ENCODE measurements at regions not wholly inside any gene's neighbourhood (a gene's known extent, or its start where the extent isn't known, plus 50 kb on each side); places are given as distances from the start of the nearest gene placed in this dataset.

DNA sequence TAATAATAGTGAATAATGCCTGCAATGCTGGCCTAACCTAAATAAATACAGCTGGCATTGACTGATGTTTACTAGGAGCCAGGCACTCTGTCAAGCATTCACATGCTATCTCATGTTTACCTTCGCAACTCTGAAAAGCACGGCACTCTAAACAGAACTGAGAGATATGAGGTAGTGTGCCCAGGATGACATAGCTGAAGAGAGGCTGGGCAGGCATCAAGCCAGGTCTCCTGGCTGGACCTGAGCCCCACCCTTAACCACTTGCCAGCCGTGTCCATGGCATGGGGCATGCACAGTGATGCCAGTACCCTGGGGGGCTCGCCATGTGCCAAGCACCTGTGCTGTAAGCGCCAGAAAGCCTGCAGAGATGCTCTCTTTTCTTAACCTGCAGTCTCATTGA, 119.4 kb upstream of the MVB12B start:
- H3K36me3 ChIP-seq (ENCODE audit: control insufficient read depth in 4 of 4, insufficient read depth in 4 of 4, low read length in 3 of 4), result no peaks in the 10 kb centered on the region
- H3K27ac ChIP-seq (ENCODE audit: insufficient read depth in 1 of 2, low read depth in 1 of 2, low read length in 2 of 2, poor library complexity in 1 of 2, severe bottlenecking in 2 of 2), result no peak overlapping the region
- DNase-seq, result no peak
- peaks cover 0 to 6% (median 4%) of the 10 kb centered on the region in 5 experiments for H3K9me3 ChIP-seq (ENCODE audit: control extremely low read depth in 1 of 5, control insufficient read depth in 4 of 5, insufficient read depth in 2 of 5, low read depth in 1 of 5, low read length in 4 of 5)
- ChIA-PET POLR2A (interaction anchor here (0.6 kb wide), 1 partner anchor 9 kb away, joined by 3 read pairs; no protein-coding TSS in a partner anchor), CTCF (no interaction called here)
- H3K4me3 ChIP-seq (ENCODE audit: control insufficient read depth in 1 of 7, extremely low read depth in 1 of 7, insufficient read depth in 4 of 7, low read depth in 2 of 7, low read length in 6 of 7), result no peak overlapping the region
- H3K27me3 ChIP-seq (replicated peaks in 2 of 5; ENCODE audit: control insufficient read depth in 4 of 5, insufficient read depth in 5 of 5, low read length in 4 of 5), result no peaks in the 10 kb centered on the region
- 100% methylated on average over 3 of the region's 5 CpGs for WGBS (ENCODE audit: insufficient coverage)
- peaks cover 0 to 29% (median 12%) of the 10 kb centered on the region in 4 experiments for H3K4me1 ChIP-seq (ENCODE audit: control extremely low read depth in 1 of 4, control insufficient read depth in 4 of 4, insufficient read depth in 4 of 4, low read length in 3 of 4)

DNA sequence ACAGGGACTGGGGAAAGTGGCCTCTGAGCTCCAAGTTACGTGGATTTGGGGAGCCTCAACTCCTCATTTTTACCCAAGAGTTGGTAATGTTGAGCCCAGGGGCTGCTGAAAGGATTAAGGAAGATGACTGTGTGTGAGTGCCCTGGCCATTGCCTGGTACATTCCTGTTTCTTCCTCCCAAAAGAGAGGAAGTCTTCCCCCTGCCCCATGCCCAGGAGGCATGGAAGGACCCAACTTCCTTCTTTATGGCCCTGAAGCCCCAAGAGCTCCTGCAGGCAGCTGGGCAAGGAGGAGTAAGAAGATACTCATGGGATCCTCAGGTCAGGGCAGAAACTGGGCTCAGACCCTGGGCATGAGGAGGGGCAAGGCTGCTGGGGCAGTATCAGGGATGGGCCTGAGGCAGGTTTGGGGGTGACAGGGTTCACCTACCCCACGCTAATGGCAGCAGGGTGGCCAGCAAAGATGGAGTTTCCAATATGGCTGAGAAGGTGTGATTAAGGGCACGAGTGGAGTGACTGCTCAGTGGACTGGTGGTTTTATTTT, 118.3 kb upstream of the MVB12B start:
- no peak overlapping the region for H3K4me3 ChIP-seq (ENCODE audit: control insufficient read depth in 1 of 7, extremely low read depth in 1 of 7, insufficient read depth in 4 of 7, low read depth in 2 of 7, low read length in 6 of 7)
- H3K36me3 ChIP-seq (ENCODE audit: control insufficient read depth in 4 of 4, insufficient read depth in 4 of 4, low read length in 3 of 4), result no peaks in the 10 kb centered on the region
- H3K27ac ChIP-seq (ENCODE audit: insufficient read depth in 1 of 2, low read depth in 1 of 2, low read length in 2 of 2, poor library complexity in 1 of 2, severe bottlenecking in 2 of 2), result no peak overlapping the region
- H3K27me3 ChIP-seq (replicated peaks in 2 of 5; ENCODE audit: control insufficient read depth in 4 of 5, insufficient read depth in 5 of 5, low read length in 4 of 5), result no peaks in the 10 kb centered on the region
- ChIA-PET POLR2A (no interaction called here), CTCF (no interaction called here)
- no peak for DNase-seq
- H3K9me3 ChIP-seq (ENCODE audit: control extremely low read depth in 1 of 5, control insufficient read depth in 4 of 5, insufficient read depth in 2 of 5, low read depth in 1 of 5, low read length in 4 of 5), result peaks cover 0 to 12% (median 6%) of the 10 kb centered on the region in 5 experiments
- peaks cover 0 to 29% (median 12%) of the 10 kb centered on the region in 4 experiments for H3K4me1 ChIP-seq (ENCODE audit: control extremely low read depth in 1 of 4, control insufficient read depth in 4 of 4, insufficient read depth in 4 of 4, low read length in 3 of 4)
- 100% methylated on average over 3 of the region's 3 CpGs for WGBS (ENCODE audit: insufficient coverage)

DNA sequence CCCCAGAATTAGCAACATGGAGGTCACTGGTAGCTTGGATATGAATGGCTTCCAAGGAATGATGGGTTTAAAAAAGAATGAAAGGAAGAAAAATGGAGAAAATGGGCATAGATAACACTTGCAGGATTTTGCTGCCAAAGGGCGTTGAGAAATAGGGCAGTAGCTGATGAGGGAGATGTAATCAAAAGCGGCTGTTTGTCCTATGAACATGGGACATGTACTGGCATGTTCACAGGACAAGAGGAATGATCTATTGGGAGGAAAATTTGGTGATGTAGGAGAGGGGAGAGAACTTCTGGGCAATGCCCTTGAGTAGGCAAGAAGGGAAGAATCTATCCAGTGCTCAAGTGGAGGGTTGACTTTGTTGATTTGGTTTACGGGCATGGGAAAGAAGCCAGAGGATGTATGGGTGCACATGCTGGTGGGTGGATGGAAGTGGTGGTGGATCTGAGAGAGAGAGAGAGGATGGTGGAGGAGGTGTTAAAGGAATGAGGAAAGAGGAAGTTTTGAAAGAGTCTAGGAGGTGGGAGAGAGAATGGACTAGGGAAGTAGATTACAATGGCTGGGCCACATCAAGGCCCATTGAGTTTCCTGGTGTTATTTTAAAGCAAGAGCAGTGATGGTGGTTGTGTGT, 115.1 kb upstream of the MVB12B start:
- Histone ChIP-seq H3K27me3 (replicated peaks in 2 of 5; ENCODE audit: control insufficient read depth in 4 of 5, insufficient read depth in 5 of 5, low read length in 4 of 5) (no peaks in the 10 kb centered on the region), H3K4me3 (ENCODE audit: control insufficient read depth in 1 of 7, extremely low read depth in 1 of 7, insufficient read depth in 4 of 7, low read depth in 2 of 7, low read length in 6 of 7) (no peak overlapping the region), H3K27ac (ENCODE audit: insufficient read depth in 1 of 2, low read depth in 1 of 2, low read length in 2 of 2, poor library complexity in 1 of 2, severe bottlenecking in 2 of 2) (no peak overlapping the region), H3K4me1 (ENCODE audit: control extremely low read depth in 1 of 4, control insufficient read depth in 4 of 4, insufficient read depth in 4 of 4, low read length in 3 of 4) (peaks cover 0 to 9% (median 0%) of the 10 kb centered on the region in 4 experiments), H3K36me3 (ENCODE audit: control insufficient read depth in 4 of 4, insufficient read depth in 4 of 4, low read length in 3 of 4) (no peaks in the 10 kb centered on the region), H3K9me3 (ENCODE audit: control extremely low read depth in 1 of 5, control insufficient read depth in 4 of 5, insufficient read depth in 2 of 5, low read depth in 1 of 5, low read length in 4 of 5) (peaks cover 2 to 21% (median 7%) of the 10 kb centered on the region in 5 experiments)
- no peak for DNase-seq
- ChIA-PET POLR2A (no interaction called here), CTCF (no interaction called here)
- 100% methylated on average over 3 of the region's 3 CpGs for WGBS (ENCODE audit: insufficient coverage)

DNA sequence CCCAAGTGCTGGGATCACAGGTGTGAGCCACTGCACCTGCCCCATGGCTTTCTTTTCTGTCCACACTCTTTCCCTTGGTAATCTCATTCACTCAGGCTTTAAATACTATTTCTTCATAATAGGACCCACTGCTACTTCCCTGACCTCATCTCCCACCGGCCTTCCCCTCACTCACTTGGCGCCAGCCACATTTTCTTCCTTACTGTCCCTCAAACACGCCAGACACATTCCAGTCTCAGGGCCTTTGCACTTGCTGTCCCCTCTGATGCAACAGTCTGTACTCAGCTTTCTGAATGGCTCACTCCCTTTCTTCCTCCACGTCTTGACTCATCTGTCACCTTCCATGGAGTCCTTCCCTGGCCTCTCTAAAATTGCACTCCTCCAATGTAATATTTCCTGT, 111.1 kb upstream of the MVB12B start:
- Histone ChIP-seq H3K36me3 (ENCODE audit: control insufficient read depth in 4 of 4, insufficient read depth in 4 of 4, low read length in 3 of 4) (no peaks in the 10 kb centered on the region), H3K4me1 (ENCODE audit: control extremely low read depth in 1 of 4, control insufficient read depth in 4 of 4, insufficient read depth in 4 of 4, low read length in 3 of 4) (peaks cover 0 to 28% (median 18%) of the 10 kb centered on the region in 4 experiments), H3K4me3 (ENCODE audit: control insufficient read depth in 1 of 7, extremely low read depth in 1 of 7, insufficient read depth in 4 of 7, low read depth in 2 of 7, low read length in 6 of 7) (no peak overlapping the region), H3K27me3 (replicated peaks in 2 of 5; ENCODE audit: control insufficient read depth in 4 of 5, insufficient read depth in 5 of 5, low read length in 4 of 5) (no peaks in the 10 kb centered on the region), H3K9me3 (ENCODE audit: control extremely low read depth in 1 of 5, control insufficient read depth in 4 of 5, insufficient read depth in 2 of 5, low read depth in 1 of 5, low read length in 4 of 5) (peaks cover 2 to 21% (median 7%) of the 10 kb centered on the region in 5 experiments), H3K27ac (ENCODE audit: insufficient read depth in 1 of 2, low read depth in 1 of 2, low read length in 2 of 2, poor library complexity in 1 of 2, severe bottlenecking in 2 of 2) (no peak overlapping the region)
- no peak for DNase-seq
- CTCF ChIA-PET, result interaction anchor here (0.6 to 1.0 kb wide), 2 partner anchors 15 to 493 kb away, joined by 3 read pairs; no protein-coding TSS in a partner anchor
- POLR2A ChIA-PET, result interaction anchor here (0.5 kb wide), 1 partner anchor 48 kb away, joined by 3 read pairs; no protein-coding TSS in a partner anchor
- WGBS (ENCODE audit: insufficient coverage), result 93% methylated on average over 4 of the region's 4 CpGs

DNA sequence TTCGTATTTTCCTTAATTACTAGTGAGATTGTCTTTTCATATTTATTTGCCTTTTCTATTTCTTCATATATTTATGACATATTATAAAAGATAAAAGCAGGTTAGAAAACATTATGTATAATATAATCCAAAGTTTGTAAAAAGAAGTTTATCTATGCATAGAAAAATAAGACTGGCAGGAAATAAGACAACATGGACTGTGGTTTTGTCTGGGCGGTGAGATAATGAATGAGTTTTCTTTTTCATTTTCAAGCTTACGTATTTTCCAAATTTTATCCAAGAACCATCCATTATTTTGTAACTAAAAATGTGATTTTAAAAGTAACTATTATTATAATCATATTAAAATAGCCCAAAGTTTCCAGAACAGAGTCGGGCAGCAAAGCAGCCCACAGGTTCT, 109.8 kb upstream of the MVB12B start:
- ChIA-PET POLR2A (no interaction called here), CTCF (interaction anchor here (1.1 to 1.3 kb wide), 2 partner anchors 9 to 57 kb away, joined by 3 to 4 read pairs; no protein-coding TSS in a partner anchor)
- Histone ChIP-seq H3K9me3 (ENCODE audit: control extremely low read depth in 1 of 5, control insufficient read depth in 4 of 5, insufficient read depth in 2 of 5, low read depth in 1 of 5, low read length in 4 of 5) (peaks cover 4 to 22% (median 7%) of the 10 kb centered on the region in 5 experiments), H3K4me3 (ENCODE audit: control insufficient read depth in 1 of 7, extremely low read depth in 1 of 7, insufficient read depth in 4 of 7, low read depth in 2 of 7, low read length in 6 of 7) (peak overlapping the region in 4 of 7 experiments; percentile 21 to 66 (median 42)), H3K27me3 (replicated peaks in 2 of 5; ENCODE audit: control insufficient read depth in 4 of 5, insufficient read depth in 5 of 5, low read length in 4 of 5) (peaks cover 0 to 5% (median 0%) of the 10 kb centered on the region in 5 experiments), H3K4me1 (ENCODE audit: control extremely low read depth in 1 of 4, control insufficient read depth in 4 of 4, insufficient read depth in 4 of 4, low read length in 3 of 4) (peaks cover 0 to 28% (median 18%) of the 10 kb centered on the region in 4 experiments), H3K27ac (ENCODE audit: insufficient read depth in 1 of 2, low read depth in 1 of 2, low read length in 2 of 2, poor library complexity in 1 of 2, severe bottlenecking in 2 of 2) (no peak overlapping the region), H3K36me3 (ENCODE audit: control insufficient read depth in 4 of 4, insufficient read depth in 4 of 4, low read length in 3 of 4) (no peaks in the 10 kb centered on the region)
- peak; percentile 67 to 90 (median 85) for DNase-seq
- 13% methylated on average over 1 of the region's 4 CpGs for WGBS (ENCODE audit: insufficient coverage)

DNA sequence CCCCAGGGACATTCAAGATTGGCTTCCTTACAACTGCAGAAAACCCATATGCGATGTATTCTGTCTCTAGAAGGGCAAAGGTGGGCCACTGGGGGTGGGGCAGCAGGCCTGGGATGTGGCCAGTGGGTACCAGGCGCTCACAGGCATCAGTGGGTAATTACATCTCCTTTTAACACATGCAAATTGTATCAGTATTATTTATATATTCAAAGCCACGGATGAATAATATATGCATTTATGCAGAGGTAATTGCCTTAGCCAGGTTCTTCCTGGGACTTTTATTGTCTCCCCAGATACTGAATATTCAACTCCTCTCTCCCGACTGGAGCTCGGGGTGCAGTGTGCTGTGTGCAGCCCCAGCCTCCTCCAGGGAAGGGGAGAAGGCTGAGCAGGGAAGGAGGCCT, 109.4 kb upstream of the MVB12B start:
- ChIA-PET POLR2A (no interaction called here), CTCF (interaction anchor here (1.1 to 1.3 kb wide), 2 partner anchors 9 to 57 kb away, joined by 3 to 4 read pairs; no protein-coding TSS in a partner anchor)
- Histone ChIP-seq H3K27ac (ENCODE audit: insufficient read depth in 1 of 2, low read depth in 1 of 2, low read length in 2 of 2, poor library complexity in 1 of 2, severe bottlenecking in 2 of 2) (no peak overlapping the region), H3K4me1 (ENCODE audit: control extremely low read depth in 1 of 4, control insufficient read depth in 4 of 4, insufficient read depth in 4 of 4, low read length in 3 of 4) (peaks cover 0 to 30% (median 19%) of the 10 kb centered on the region in 4 experiments), H3K27me3 (replicated peaks in 2 of 5; ENCODE audit: control insufficient read depth in 4 of 5, insufficient read depth in 5 of 5, low read length in 4 of 5) (peaks cover 0 to 6% (median 2%) of the 10 kb centered on the region in 5 experiments), H3K36me3 (ENCODE audit: control insufficient read depth in 4 of 4, insufficient read depth in 4 of 4, low read length in 3 of 4) (no peaks in the 10 kb centered on the region), H3K4me3 (ENCODE audit: control insufficient read depth in 1 of 7, extremely low read depth in 1 of 7, insufficient read depth in 4 of 7, low read depth in 2 of 7, low read length in 6 of 7) (peak overlapping the region in 4 of 7 experiments; percentile 21 to 66 (median 42)), H3K9me3 (ENCODE audit: control extremely low read depth in 1 of 5, control insufficient read depth in 4 of 5, insufficient read depth in 2 of 5, low read depth in 1 of 5, low read length in 4 of 5) (peaks cover 4 to 22% (median 6%) of the 10 kb centered on the region in 5 experiments)
- DNase-seq, result peak in 2 of 3 donors; percentile 63 to 78
- no CpG with 5 or more reads among the region's 5 CpGs for WGBS (ENCODE audit: insufficient coverage)

DNA sequence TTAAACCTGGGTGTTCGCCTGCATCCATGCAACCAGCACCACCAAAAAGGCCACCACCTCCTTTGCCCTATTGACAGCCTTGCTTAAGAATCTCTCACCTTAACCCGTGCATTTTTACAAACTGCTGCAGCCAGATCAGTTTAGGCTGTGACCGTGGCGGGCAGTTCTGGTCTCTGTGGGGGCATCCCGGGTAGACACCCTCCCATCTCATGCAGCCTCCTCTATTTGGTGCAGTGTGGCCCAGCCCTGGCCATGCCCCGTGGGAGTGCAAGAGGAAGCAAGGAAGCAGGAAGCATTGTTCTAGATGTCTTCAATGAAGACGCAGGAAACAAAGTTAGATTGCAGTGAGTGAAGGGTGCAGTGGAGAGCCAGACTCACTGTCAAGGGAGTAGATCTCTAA, 108.8 kb upstream of the MVB12B start:
- POLR2A ChIA-PET, result no interaction called here
- 53% methylated on average over 6 of the region's 7 CpGs for WGBS (ENCODE audit: insufficient coverage)

More for the DNA sequence above, 108.8 kb upstream of the MVB12B start:
- Histone ChIP-seq H3K36me3 (ENCODE audit: control insufficient read depth in 4 of 4, insufficient read depth in 4 of 4, low read length in 3 of 4) (no peaks in the 10 kb centered on the region), H3K4me3 (ENCODE audit: control insufficient read depth in 1 of 7, extremely low read depth in 1 of 7, insufficient read depth in 4 of 7, low read depth in 2 of 7, low read length in 6 of 7) (no peak overlapping the region), H3K4me1 (ENCODE audit: control extremely low read depth in 1 of 4, control insufficient read depth in 4 of 4, insufficient read depth in 4 of 4, low read length in 3 of 4) (peaks cover 0 to 36% (median 23%) of the 10 kb centered on the region in 4 experiments), H3K27ac (ENCODE audit: insufficient read depth in 1 of 2, low read depth in 1 of 2, low read length in 2 of 2, poor library complexity in 1 of 2, severe bottlenecking in 2 of 2) (no peak overlapping the region), H3K27me3 (replicated peaks in 2 of 5; ENCODE audit: control insufficient read depth in 4 of 5, insufficient read depth in 5 of 5, low read length in 4 of 5) (peaks cover 0 to 8% (median 6%) of the 10 kb centered on the region in 5 experiments), H3K9me3 (ENCODE audit: control extremely low read depth in 1 of 5, control insufficient read depth in 4 of 5, insufficient read depth in 2 of 5, low read depth in 1 of 5, low read length in 4 of 5) (peaks cover 1 to 19% (median 5%) of the 10 kb centered on the region in 5 experiments)
- CTCF ChIA-PET, result interaction anchor here (1.1 to 1.3 kb wide), 2 partner anchors 8 to 58 kb away, joined by 3 to 4 read pairs; no protein-coding TSS in a partner anchor
- peak in 1 of 3 donors; percentile 27 for DNase-seq
